Keratinocyte (primary cell): ENCODE measurements at regions not wholly inside any gene's neighbourhood (a gene's known extent, or its start where the extent isn't known, plus 50 kb on each side); places are given as distances from the start of the nearest gene placed in this dataset.
"Not testable (repeated sequence)": the region's sequence is repeated elsewhere in the genome, so short reads cannot be mapped to it uniquely, and the experiment has no call there.

Experiments used
- DNase-seq: peaks from one replicate; pipeline ENCODE4 v3.0.0-alpha.2; 2011; ENCODE audit warnings: low read depth, missing footprints, low spot score
- FAIRE-seq: peaks from 2 replicates; lab custom pipeline; 2011; peaks lifted over from hg19 to GRCh38; lab: Jason Lieb, UNC
- H2AFZ ChIP-seq: 2 replicates; pipeline ENCODE4 v1.6.0; 2012; ENCODE audit warnings: low read length, control low read depth, inconsistent platforms; ENCODE audit not compliant: control insufficient read depth
- H3K27ac ChIP-seq: 2 replicates; pipeline ENCODE4 v1.5.1; 2011; ENCODE audit warnings: low read length; ENCODE audit not compliant: control insufficient read depth, insufficient read depth
- H3K27me3 ChIP-seq: 3 replicates; pipeline ENCODE4 v1.6.0; 2011; ENCODE audit warnings: low read length; ENCODE audit not compliant: control insufficient read depth, insufficient read depth; ENCODE audit errors: extremely low read depth
- H3K36me3 ChIP-seq, 2 experiments: 2 replicates in 1 of 2; 3 replicates in 1 of 2; pipeline ENCODE4 v1.5.1; 2011; ENCODE audit warnings: low read length in 2 of 2, mild to moderate bottlenecking in 1 of 2; ENCODE audit not compliant: control insufficient read depth in 2 of 2, insufficient read depth in 2 of 2; ENCODE audit errors: extremely low read depth in 1 of 2
- H3K4me1 ChIP-seq: 3 replicates; pipeline ENCODE4 v1.5.1; 2011; ENCODE audit warnings: low read length; ENCODE audit not compliant: control insufficient read depth, insufficient read depth; ENCODE audit errors: extremely low read depth
- H3K4me2 ChIP-seq: 3 replicates; pipeline ENCODE4 v1.6.0; 2011; ENCODE audit warnings: low read depth, low read length; ENCODE audit not compliant: control insufficient read depth, insufficient read depth; ENCODE audit errors: extremely low read depth
- H3K4me3 ChIP-seq, 3 experiments: fragments of 200-600 bp in 1 of 3; sonication (generic) in 1 of 3; 2 replicates in 2 of 3; 3 replicates in 1 of 3; pipeline ENCODE4 v1.5.1; 2011 to 2016; ENCODE audit warnings: low read length in 3 of 3, mild to moderate bottlenecking in 3 of 3, control low read depth in 2 of 3, inconsistent platforms in 1 of 3, low read depth in 1 of 3, mixed read lengths in 1 of 3, mixed run types in 1 of 3, moderate library complexity in 1 of 3; ENCODE audit not compliant: control insufficient read depth in 2 of 3, insufficient read depth in 2 of 3; ENCODE audit errors: extremely low read depth in 1 of 3
- H3K79me2 ChIP-seq: 2 replicates; pipeline ENCODE4 v1.6.0; 2012; ENCODE audit warnings: low read length; ENCODE audit not compliant: control insufficient read depth, insufficient read depth
- H3K9ac ChIP-seq: 3 replicates; pipeline ENCODE4 v1.6.0; 2011; ENCODE audit warnings: low read length; ENCODE audit not compliant: control insufficient read depth, insufficient read depth; ENCODE audit errors: extremely low read depth
- H3K9me1 ChIP-seq: 3 replicates; pipeline ENCODE4 v1.6.0; 2011; ENCODE audit warnings: low read length; ENCODE audit not compliant: control insufficient read depth, insufficient read depth; ENCODE audit errors: extremely low read depth
- H3K9me3 ChIP-seq: 2 replicates; pipeline ENCODE4 v1.5.1; 2012; ENCODE audit warnings: low read depth, low read length; ENCODE audit not compliant: control insufficient read depth
- H4K20me1 ChIP-seq: 3 replicates; pipeline ENCODE4 v1.6.0; 2011; ENCODE audit warnings: low read length; ENCODE audit not compliant: control insufficient read depth, insufficient read depth; ENCODE audit errors: extremely low read depth
- dilution Hi-C: fragments of 300-500 bp; cut with MboI; formaldehyde crosslinking; loops from one replicate; pipeline ENCODE4 v1.7.0; 2020; ENCODE audit warnings: low sequenced_read_pairs; ENCODE audit not compliant: extremely low pct_ligation_motif_present
- TF ChIP-seq, protein P1 (sequence below), 3 experiments: IDR thresholded peaks in 1 of 3; conservative IDR thresholded peaks in 1 of 3; optimal IDR thresholded peaks in 1 of 3; 2 replicates in 2 of 3; 3 replicates in 1 of 3; pipeline versions ENCODE3 to v1.5.1; 2011; ENCODE audit warnings: low read length in 3 of 3, mild to moderate bottlenecking in 3 of 3, moderate library complexity in 2 of 3, control low read depth in 1 of 3, inconsistent platforms in 1 of 3; ENCODE audit not compliant: insufficient read depth in 2 of 3; ENCODE audit errors: extremely low read depth in 1 of 3

DNA sequence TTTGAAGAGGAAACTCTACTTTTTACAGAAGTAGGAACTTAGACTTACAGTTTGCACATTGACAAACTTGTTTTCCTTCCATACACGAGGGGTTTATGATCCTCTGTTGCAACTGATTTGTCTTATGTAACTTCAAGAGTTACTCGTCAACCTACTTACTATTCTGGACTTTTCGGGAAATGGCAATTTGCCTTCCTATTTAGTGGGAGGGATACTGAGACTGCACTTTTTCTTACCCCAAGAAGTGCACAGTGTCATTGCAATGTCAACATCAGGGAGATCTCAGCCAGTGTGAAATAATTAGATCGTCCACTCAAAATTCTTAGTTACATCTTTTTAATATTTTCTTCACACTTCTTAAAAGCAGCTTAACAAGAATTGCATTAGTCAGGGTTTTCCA, 153.9 kb upstream of the FAM20C start:
- FAIRE-seq, H3K36me3 ChIP-seq, H3K9me1 ChIP-seq, H4K20me1 ChIP-seq, H3K27ac ChIP-seq, H3K9me3 ChIP-seq, H3K4me3 ChIP-seq, DNase-seq, dilution Hi-C loops, H3K27me3 ChIP-seq, H2AFZ ChIP-seq, H3K4me2 ChIP-seq, H3K9ac ChIP-seq, H3K79me2 ChIP-seq, H3K4me1 ChIP-seq: not testable (repeated sequence)

DNA sequence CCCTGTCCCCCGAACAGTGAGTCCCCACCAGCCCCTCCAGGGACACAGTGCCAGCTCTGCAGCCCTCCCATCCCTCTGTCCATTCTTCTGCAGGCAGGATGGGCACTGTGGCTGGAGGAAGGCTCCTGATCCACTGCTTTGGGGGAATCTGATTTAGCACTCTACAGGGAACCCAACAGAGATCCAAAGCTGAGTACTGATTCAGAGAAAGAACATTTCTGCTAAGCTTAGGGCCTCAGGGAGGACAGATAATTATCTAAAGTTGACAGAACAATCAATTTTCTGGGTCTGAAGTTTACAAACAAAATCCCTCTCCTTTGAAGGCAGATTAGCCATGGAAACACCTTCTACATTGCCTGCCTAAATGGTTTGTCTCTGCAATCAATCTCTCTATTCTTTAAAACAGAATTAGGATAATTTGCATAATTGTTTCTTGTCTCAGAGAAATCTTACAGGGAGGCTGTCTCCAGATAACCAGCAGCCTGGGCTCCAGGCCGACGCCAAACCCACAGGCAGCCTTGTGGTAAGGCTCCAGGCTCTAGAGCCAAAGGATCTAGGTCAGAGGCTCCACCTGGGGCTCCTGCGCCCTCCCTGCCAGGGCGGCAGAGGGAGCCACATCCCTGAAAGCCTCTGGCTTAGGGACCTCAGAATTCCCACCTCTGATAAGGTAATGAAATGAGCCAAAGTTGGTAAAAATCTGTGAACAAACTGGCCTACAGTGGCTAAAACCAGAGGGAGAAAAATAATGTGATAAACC, 152.2 kb upstream of the FAM20C start:
- H3K9me1 ChIP-seq, H3K27ac ChIP-seq, H3K79me2 ChIP-seq, H3K4me2 ChIP-seq, H3K9ac ChIP-seq, dilution Hi-C loops, DNase-seq, H2AFZ ChIP-seq, H3K36me3 ChIP-seq, H3K4me1 ChIP-seq, FAIRE-seq, H4K20me1 ChIP-seq, H3K9me3 ChIP-seq, H3K4me3 ChIP-seq: not testable (repeated sequence)
- TF ChIP-seq, protein P1, sequence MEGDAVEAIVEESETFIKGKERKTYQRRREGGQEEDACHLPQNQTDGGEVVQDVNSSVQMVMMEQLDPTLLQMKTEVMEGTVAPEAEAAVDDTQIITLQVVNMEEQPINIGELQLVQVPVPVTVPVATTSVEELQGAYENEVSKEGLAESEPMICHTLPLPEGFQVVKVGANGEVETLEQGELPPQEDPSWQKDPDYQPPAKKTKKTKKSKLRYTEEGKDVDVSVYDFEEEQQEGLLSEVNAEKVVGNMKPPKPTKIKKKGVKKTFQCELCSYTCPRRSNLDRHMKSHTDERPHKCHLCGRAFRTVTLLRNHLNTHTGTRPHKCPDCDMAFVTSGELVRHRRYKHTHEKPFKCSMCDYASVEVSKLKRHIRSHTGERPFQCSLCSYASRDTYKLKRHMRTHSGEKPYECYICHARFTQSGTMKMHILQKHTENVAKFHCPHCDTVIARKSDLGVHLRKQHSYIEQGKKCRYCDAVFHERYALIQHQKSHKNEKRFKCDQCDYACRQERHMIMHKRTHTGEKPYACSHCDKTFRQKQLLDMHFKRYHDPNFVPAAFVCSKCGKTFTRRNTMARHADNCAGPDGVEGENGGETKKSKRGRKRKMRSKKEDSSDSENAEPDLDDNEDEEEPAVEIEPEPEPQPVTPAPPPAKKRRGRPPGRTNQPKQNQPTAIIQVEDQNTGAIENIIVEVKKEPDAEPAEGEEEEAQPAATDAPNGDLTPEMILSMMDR (optimal IDR thresholded peaks at IDR 0.05 in 1 of 3, IDR thresholded peaks at IDR 0.05 in 1 of 3, conservative IDR thresholded peaks at IDR 0.05 in 1 of 3; ENCODE audit: extremely low read depth in 1 of 3, insufficient read depth in 2 of 3, low read length in 3 of 3): peak in 2 of 3 experiments; percentile 8 to 40
- peaks cover 11% of the 10 kb centered on the region for H3K27me3 ChIP-seq
